ENCODE measurements at regions not wholly inside any gene's neighbourhood (a gene's known extent, or its start where the extent isn't known, plus 50 kb on each side); places are given as distances from the start of the nearest gene placed in this dataset.

DNA sequence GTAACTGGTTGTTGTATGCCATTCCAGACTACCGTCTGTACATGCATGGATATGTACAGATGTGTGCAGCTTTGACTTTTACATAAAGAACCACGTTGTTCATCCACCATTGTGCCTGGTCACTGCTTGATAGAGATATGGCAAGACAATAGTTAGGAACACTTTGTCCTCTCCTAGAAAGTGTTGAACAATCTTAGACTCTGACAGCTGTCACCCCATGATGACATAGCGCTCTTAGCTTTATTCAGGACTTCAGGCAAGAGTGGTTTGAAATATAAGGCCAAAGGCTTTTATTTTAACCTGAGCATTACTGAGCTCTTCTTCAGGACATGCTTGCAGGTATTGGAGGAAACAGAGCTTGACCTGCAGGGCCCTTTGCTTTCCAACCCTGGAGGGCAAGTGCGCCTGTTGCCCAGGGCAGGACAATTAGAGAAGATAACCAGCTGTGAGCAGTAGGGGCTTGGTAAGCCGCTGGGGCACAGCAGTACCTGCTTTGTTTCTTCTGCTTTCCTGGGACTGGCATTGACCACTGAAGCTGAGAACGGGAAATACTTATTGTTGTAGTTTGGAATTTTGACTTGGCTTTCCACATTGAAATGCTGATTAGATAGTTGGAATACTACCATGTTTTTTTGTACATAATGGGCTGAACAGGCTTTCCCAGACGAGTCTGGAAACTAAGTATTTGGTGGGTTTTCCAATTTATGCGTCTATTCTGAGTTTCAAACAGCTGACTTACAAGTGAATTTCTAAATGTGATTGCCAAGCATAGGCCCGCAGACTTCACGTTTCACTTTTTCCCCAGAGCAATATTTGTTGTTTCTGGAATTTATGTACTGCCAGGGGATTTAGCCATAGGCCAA lies 51.1 kb downstream of the GARRE1 start:
- no peaks in the 10 kb centered on the region for H3K27me3 ChIP-seq (replicated peaks in 1 of 4; ENCODE audit: control extremely low read depth in 1 of 4, control insufficient read depth in 3 of 4, insufficient read depth in 4 of 4, low read length in 3 of 4)
- Mint-ChIP-seq H3K4me1 (peaks cover 31% of the 10 kb centered on the region), H3K9me3 (ENCODE audit: insufficient read depth) (no peaks in the 10 kb centered on the region), H3K27me3 (no peaks in the 10 kb centered on the region), H3K4me3 (no peak overlapping the region), H3K27ac (no peak overlapping the region)
- ChIA-PET POLR2A (no interaction called here), CTCF (interaction anchor here (0.6 to 1.2 kb wide), 3 partner anchors 29 to 137 kb away, joined by 3 to 5 read pairs (median 4); no protein-coding TSS in a partner anchor)
- peaks cover 64% of the 10 kb centered on the region for H3K79me2 ChIP-seq (ENCODE audit: control insufficient read depth, insufficient read depth, low read length)
- no peak overlapping the region for H3K27ac ChIP-seq (ENCODE audit: low read length in 2 of 2)
- 98% methylated on average over 6 of the region's 10 CpGs for whole genome bisulfite sequencing (ENCODE audit: insufficient coverage)
- no peaks in the 10 kb centered on the region for H3K9me3 ChIP-seq (ENCODE audit: control extremely low read depth in 1 of 3, control insufficient read depth in 2 of 3, insufficient read depth in 1 of 3, low read length in 2 of 3)
- no peak for TF ChIP-seq EZH2 (IDR thresholded peaks at IDR 0.05; ENCODE audit: borderline replicate concordance, insufficient read depth, low read depth, low read length, poor library complexity, severe bottlenecking)
- TF ChIP-seq, protein P1, sequence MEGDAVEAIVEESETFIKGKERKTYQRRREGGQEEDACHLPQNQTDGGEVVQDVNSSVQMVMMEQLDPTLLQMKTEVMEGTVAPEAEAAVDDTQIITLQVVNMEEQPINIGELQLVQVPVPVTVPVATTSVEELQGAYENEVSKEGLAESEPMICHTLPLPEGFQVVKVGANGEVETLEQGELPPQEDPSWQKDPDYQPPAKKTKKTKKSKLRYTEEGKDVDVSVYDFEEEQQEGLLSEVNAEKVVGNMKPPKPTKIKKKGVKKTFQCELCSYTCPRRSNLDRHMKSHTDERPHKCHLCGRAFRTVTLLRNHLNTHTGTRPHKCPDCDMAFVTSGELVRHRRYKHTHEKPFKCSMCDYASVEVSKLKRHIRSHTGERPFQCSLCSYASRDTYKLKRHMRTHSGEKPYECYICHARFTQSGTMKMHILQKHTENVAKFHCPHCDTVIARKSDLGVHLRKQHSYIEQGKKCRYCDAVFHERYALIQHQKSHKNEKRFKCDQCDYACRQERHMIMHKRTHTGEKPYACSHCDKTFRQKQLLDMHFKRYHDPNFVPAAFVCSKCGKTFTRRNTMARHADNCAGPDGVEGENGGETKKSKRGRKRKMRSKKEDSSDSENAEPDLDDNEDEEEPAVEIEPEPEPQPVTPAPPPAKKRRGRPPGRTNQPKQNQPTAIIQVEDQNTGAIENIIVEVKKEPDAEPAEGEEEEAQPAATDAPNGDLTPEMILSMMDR (IDR thresholded peaks at IDR 0.05) = no peak
- no peak overlapping the region for H2AFZ ChIP-seq (ENCODE audit: insufficient read depth, low read depth, low read length, poor library complexity, severe bottlenecking)
- peaks cover 10% of the 10 kb centered on the region for H4K20me1 ChIP-seq (ENCODE audit: control insufficient read depth, insufficient read depth, low read length, poor library complexity, severe bottlenecking)
- peaks cover 0 to 29% of the 10 kb centered on the region in 2 experiments for H3K36me3 ChIP-seq (replicated peaks in 1 of 2; ENCODE audit: control extremely low read depth in 1 of 2, control insufficient read depth in 1 of 2, extremely low read depth in 1 of 2, insufficient read depth in 2 of 2, low read length in 1 of 2)
- no peak overlapping the region for H3K9ac ChIP-seq (ENCODE audit: low read length)
- H3K4me1 ChIP-seq (ENCODE audit: control insufficient read depth in 2 of 2, insufficient read depth in 2 of 2, low read length in 2 of 2) = peaks cover 24 to 27% of the 10 kb centered on the region in 2 donors
- ATAC-seq (ENCODE audit: low read depth) = no peak
- no peak for DNase-seq
- intact Hi-C loops (cut with micrococcal nuclease) = no loop called here
- H3K4me3 ChIP-seq (ENCODE audit: control extremely low read depth in 1 of 5, extremely low read depth in 1 of 5, insufficient read depth in 1 of 5, low read depth in 2 of 5, low read length in 4 of 5) = no peak overlapping the region
- H3K4me2 ChIP-seq (replicated peaks; ENCODE audit: low read depth, low read length, poor library complexity, severe bottlenecking) = no peak overlapping the region

DNA sequence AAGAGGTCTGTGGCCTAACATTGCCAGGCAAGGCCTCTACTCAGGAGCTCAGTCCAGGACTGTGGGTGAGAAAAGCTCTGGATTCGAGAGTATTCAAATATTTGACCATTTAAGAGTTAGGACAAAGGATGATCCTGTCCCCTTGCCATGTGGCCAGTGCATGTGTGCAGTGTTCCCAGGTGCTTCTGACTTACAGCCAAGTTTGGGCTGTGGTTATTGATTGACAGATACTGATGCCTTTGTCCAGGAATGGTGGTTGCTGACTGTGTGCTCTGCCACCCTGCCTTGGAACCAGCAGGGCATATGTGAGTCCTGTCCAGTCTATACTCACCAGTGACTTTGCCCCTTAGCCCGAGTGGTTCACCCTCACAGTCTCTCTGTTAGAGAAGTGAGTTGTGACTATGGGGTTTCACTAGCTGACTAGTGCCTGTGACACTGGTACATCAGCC lies 51.9 kb downstream of the GARRE1 start:
- no peak overlapping the region for H3K27ac Mint-ChIP-seq
- H3K9ac ChIP-seq (ENCODE audit: low read length) = no peak overlapping the region

More for the DNA sequence above, 51.9 kb downstream of the GARRE1 start:
- Histone ChIP-seq H4K20me1 (ENCODE audit: control insufficient read depth, insufficient read depth, low read length, poor library complexity, severe bottlenecking) (peaks cover 10% of the 10 kb centered on the region), H2AFZ (ENCODE audit: insufficient read depth, low read depth, low read length, poor library complexity, severe bottlenecking) (no peak overlapping the region), H3K27ac (ENCODE audit: low read length in 2 of 2) (no peak overlapping the region), H3K4me2 (replicated peaks; ENCODE audit: low read depth, low read length, poor library complexity, severe bottlenecking) (no peak overlapping the region), H3K4me3 (ENCODE audit: control extremely low read depth in 1 of 5, extremely low read depth in 1 of 5, insufficient read depth in 1 of 5, low read depth in 2 of 5, low read length in 4 of 5) (no peak overlapping the region), H3K27me3 (replicated peaks in 1 of 4; ENCODE audit: control extremely low read depth in 1 of 4, control insufficient read depth in 3 of 4, insufficient read depth in 4 of 4, low read length in 3 of 4) (no peaks in the 10 kb centered on the region), H3K36me3 (replicated peaks in 1 of 2; ENCODE audit: control extremely low read depth in 1 of 2, control insufficient read depth in 1 of 2, extremely low read depth in 1 of 2, insufficient read depth in 2 of 2, low read length in 1 of 2) (peaks cover 0 to 22% of the 10 kb centered on the region in 2 experiments), H3K79me2 (ENCODE audit: control insufficient read depth, insufficient read depth, low read length) (peaks cover 71% of the 10 kb centered on the region), H3K4me1 (ENCODE audit: control insufficient read depth in 2 of 2, insufficient read depth in 2 of 2, low read length in 2 of 2) (peaks cover 32 to 35% of the 10 kb centered on the region in 2 donors), H3K9me3 (ENCODE audit: control extremely low read depth in 1 of 3, control insufficient read depth in 2 of 3, insufficient read depth in 1 of 3, low read length in 2 of 3) (no peaks in the 10 kb centered on the region)
- POLR2A ChIA-PET = no interaction called here
- 90% methylated on average over 1 of the region's 2 CpGs for WGBS (ENCODE audit: insufficient coverage)
- TF ChIP-seq, protein P1 (IDR thresholded peaks at IDR 0.05) = no peak
- TF ChIP-seq EZH2 (IDR thresholded peaks at IDR 0.05; ENCODE audit: borderline replicate concordance, insufficient read depth, low read depth, low read length, poor library complexity, severe bottlenecking) = no peak
- Mint-ChIP-seq H3K27me3 (no peaks in the 10 kb centered on the region), H3K4me1 (peaks cover 38% of the 10 kb centered on the region), H3K4me3 (no peak overlapping the region), H3K9me3 (ENCODE audit: insufficient read depth) (no peaks in the 10 kb centered on the region)
- CTCF ChIA-PET = interaction anchor here (1.2 kb wide), 1 partner anchor 29 kb away, joined by 4 read pairs; no protein-coding TSS in a partner anchor
- intact Hi-C loops (cut with micrococcal nuclease) = no loop called here
- no peak for ATAC-seq (ENCODE audit: low read depth)
- no peak for DNase-seq

All from B cell (primary cell).